D721Med (cell line): ENCODE measurements at regions not wholly inside any gene's neighbourhood (a gene's known extent, or its start where the extent isn't known, plus 50 kb on each side); places are given as distances from the start of the nearest gene placed in this dataset.

Source experiments
- DNase-seq: peaks from one replicate; pipeline ENCODE4 v3.0.0; 2011; ENCODE audit warnings: low spot score; ENCODE audit not compliant: insufficient read length
- FAIRE-seq: peaks from 2 replicates; lab custom pipeline; 2011; peaks lifted over from hg19 to GRCh38; lab: Jason Lieb, UNC
- TF ChIP-seq, protein P1 (sequence below): IDR thresholded peaks from 2 replicates; pipeline ENCODE4 v1.5.1; 2012; ENCODE audit warnings: mild to moderate bottlenecking, control low read depth; ENCODE audit not compliant: insufficient read depth; ENCODE audit errors: missing control alignments

DNA sequence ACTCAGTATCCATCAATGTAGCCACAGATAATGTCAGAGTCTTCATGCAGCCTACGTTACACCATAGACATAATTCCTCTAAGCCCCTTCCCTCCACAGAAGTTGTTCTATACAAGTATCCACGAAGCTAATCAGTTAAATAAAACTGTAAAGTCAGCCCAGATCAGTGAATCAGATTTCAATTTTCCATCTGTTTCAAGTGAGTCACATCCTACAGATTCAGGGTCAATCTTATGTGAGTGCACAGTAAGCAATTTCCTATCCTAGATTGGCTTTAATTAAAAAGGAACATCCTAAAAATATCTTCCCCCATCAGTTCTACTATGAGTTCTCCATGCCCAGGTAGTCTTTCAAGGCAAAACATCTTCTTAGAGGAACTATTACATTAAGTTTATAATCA lies 402.5 kb downstream of the EFNA5 start:
- TF ChIP-seq, protein P1, sequence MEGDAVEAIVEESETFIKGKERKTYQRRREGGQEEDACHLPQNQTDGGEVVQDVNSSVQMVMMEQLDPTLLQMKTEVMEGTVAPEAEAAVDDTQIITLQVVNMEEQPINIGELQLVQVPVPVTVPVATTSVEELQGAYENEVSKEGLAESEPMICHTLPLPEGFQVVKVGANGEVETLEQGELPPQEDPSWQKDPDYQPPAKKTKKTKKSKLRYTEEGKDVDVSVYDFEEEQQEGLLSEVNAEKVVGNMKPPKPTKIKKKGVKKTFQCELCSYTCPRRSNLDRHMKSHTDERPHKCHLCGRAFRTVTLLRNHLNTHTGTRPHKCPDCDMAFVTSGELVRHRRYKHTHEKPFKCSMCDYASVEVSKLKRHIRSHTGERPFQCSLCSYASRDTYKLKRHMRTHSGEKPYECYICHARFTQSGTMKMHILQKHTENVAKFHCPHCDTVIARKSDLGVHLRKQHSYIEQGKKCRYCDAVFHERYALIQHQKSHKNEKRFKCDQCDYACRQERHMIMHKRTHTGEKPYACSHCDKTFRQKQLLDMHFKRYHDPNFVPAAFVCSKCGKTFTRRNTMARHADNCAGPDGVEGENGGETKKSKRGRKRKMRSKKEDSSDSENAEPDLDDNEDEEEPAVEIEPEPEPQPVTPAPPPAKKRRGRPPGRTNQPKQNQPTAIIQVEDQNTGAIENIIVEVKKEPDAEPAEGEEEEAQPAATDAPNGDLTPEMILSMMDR: no peak
- FAIRE-seq: no peak
- DNase-seq: no peak

DNA sequence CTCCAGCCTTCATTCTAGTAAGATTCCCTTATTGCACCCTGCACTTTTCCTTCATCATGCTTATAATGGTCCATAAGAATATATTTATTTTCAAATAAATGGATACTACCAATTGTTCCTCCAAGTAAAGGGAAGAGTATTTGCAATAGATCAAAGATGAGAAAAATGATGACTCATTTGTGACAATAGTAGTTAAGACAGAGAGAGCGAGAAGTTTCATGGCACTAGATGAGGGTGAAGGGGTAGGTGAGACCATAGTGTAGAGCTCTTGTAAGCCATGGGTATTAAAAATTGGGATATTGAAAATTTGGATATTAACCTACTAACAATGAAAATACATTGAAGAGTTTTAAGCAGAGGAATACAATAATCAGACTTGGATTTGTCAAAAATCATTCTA lies 404.6 kb downstream of the EFNA5 start:
- DNase-seq (no peak), FAIRE-seq (no peak)
- TF ChIP-seq, protein P1: no peak

DNA sequence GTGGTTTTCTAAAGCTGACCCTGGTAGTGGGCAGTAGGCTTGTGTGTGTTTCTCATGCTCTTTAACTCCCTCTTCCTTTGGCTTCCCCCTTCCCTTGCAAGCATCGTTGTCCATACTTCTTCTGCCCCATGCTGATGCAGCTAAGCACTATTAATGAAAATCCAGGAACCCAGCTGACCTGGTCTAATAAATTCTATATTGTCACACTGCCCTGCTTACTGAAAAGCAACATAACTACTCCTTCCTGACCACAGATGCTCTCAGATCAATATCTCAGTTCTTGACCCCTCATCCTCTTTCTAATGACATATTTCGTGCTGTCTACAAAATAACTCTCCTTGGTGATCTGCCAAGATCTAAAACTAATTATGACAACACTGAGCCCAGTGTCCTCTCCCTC lies 405.5 kb downstream of the EFNA5 start:
- DNase-seq (no peak), FAIRE-seq (no peak)
- TF ChIP-seq, protein P1: no peak

DNA sequence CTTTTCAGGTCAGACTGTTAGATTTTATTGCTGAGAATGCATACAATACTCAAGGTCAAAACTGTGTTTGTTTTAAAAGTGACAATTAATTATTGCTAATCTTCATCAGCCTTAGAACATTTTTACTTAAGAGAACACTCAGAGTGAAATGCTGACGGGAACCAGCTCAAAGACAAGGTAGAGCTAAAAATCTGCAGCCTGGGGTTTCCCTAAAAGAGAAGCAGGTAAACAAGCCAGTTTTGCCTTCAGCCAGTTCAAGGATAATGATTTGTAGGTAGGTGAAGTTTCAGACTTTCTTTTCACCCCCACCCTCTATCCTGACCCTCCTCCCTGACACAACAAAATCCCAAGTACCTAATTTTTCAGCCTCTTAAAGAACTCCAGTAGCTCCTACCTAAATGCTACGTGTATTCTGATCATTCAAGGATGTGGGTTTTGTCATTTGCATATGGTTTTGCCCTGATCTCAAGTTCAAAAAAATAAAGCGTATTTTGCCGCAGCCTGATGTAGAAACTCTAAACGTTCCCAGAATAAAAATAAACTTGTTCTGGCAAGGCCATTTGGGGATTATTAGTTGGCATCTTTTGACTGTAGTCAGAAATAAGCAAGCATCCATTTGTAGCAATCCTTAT lies 407.2 kb downstream of the EFNA5 start:
- TF ChIP-seq, protein P1: no peak
- DNase-seq (no peak), FAIRE-seq (no peak)

DNA sequence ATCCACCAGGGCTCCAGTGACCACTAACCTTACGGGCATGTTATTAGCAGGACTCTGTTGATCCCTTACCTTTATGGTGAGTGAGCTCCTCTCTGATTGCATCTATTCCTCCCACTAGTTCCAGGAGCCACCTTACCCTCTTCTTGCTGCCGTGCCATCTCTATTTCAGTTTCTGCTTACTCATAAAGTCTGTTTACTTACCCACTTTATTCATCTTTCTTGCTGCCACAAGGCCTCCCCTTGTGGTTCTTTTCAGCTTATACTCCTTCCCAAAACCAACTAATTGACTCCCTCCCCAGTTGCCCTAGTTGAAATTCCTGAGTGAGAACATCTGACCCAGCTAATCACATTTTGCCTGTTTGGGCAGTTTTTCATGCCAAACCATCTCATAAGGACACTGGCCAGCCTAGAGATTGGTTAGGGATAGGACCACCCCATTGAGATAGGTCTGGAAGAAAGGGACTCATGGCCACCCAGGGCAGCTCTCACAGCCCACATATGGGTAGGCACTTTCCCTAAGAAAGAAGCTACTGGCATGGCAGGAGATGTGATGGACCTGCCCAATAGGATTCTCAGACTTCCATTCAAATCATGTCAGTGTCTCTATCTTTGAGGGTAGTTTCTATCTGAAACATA lies 412.7 kb downstream of the EFNA5 start:
- FAIRE-seq (no peak), DNase-seq (no peak)
- TF ChIP-seq, protein P1: no peak

DNA sequence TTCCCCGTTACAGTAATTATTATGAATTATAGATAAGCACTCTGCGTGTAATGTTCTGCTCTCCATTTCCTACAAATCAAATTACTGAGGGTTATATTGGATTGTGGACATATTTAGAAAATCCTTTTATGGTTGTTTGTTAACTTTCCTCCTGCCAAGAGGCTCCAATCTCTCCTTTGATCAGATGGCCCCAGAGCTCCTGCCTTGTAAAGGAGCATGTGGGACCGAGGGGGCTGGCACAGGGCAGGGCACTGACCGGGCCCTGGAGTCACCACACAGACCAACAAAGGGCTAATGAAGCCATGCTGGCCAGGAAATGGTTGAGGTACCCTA lies 415.9 kb downstream of the EFNA5 start:
- DNase-seq (no peak), FAIRE-seq (no peak)
- TF ChIP-seq, protein P1: no peak

DNA sequence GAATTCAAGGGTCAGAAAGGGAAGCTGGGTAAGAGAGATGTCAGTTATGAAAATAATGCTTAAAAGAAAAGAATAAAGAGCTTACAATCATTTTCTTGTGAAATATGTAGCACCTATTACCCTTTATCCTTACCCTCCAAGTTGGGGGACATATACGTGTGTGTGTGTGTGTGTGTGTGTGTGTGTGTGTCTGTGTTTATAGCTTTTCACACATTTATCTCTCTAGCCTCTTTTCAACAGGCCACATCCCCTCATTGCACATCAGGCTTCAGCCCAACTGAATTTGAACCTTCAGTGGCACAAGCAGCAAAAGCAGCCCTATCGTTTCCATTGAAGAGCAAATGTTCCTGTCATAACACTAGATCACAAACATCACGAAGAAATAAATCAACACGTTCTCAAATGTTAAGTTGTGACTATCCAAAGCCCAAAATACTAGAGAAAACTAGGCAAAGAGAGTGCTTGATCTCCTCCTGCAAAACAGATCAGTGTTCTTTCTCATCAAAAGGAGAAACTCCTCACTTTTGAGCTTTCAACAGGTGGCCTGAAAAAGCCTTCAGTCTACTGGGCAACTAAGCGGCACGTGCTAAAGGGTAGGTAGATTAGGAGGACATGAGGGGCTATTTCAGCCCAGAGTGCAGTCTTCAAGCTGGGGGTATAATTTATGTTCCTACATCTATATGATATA lies 416.4 kb downstream of the EFNA5 start:
- FAIRE-seq: no peak
- no peak for DNase-seq
- TF ChIP-seq, protein P1: no peak
